OCI-LY1 (cell line): ENCODE measurements at regions not wholly inside any gene's neighbourhood (a gene's known extent, or its start where the extent isn't known, plus 50 kb on each side); places are given as distances from the start of the nearest gene placed in this dataset.

ENCODE experiments used
- H2AFZ ChIP-seq: fragments of 200-600 bp; sonication (generic), shearing (Covaris generic); 2 replicates; pipeline ENCODE4 v1.6.0; 2014; ENCODE audit warnings: antibody characterized with exemption, mild to moderate bottlenecking, low read length
- H3F3A ChIP-seq: fragments of 200-600 bp; sonication (generic), shearing (Covaris generic); 2 replicates; pipeline ENCODE4 v1.6.0; 2014; ENCODE audit warnings: mild to moderate bottlenecking, antibody characterized with exemption, low read length, moderate library complexity; ENCODE audit not compliant: insufficient read depth
- H3K27ac ChIP-seq: fragments of 200-600 bp; sonication (generic); 2 replicates; pipeline ENCODE4 v1.5.1; 2014; ENCODE audit warnings: low read length, mixed run types, mild to moderate bottlenecking, low read depth; ENCODE audit not compliant: poor library complexity, severe bottlenecking
- H3K27me3 ChIP-seq: fragments of 200-600 bp; sonication (generic); 2 replicates; pipeline ENCODE4 v1.6.0; 2014; ENCODE audit warnings: antibody characterized with exemption, mild to moderate bottlenecking, low read length, moderate library complexity; ENCODE audit not compliant: insufficient read depth
- H3K36me3 ChIP-seq: fragments of 200-600 bp; sonication (generic); 2 replicates; pipeline ENCODE4 v1.6.1; 2014; ENCODE audit warnings: mild to moderate bottlenecking, antibody characterized with exemption, low read length, moderate library complexity, mixed read lengths; ENCODE audit not compliant: insufficient read depth
- H3K4me1 ChIP-seq: fragments of 200-600 bp; sonication (generic); 2 replicates; pipeline ENCODE4 v1.5.1; 2014; ENCODE audit warnings: mild to moderate bottlenecking, low read length, moderate library complexity; ENCODE audit not compliant: insufficient read depth, severe bottlenecking
- H3K4me2 ChIP-seq: fragments of 200-600 bp; sonication (generic), shearing (Covaris generic); 2 replicates; pipeline ENCODE4 v1.6.1; 2014; ENCODE audit warnings: low read length
- H3K4me3 ChIP-seq: fragments of 200-600 bp; sonication (generic); 2 replicates; pipeline ENCODE4 v1.5.1; 2014; ENCODE audit warnings: low read length, low read depth, mild to moderate bottlenecking, mixed read lengths; ENCODE audit not compliant: poor library complexity, severe bottlenecking
- H3K79me2 ChIP-seq: fragments of 200-600 bp; shearing (Covaris generic); 2 replicates; pipeline ENCODE4 v1.6.1; 2016; ENCODE audit warnings: mixed run types, low read length, mixed read lengths; ENCODE audit not compliant: insufficient read depth
- H3K9ac ChIP-seq: fragments of 200-600 bp; sonication (generic), shearing (Covaris generic); 2 replicates; pipeline ENCODE4 v1.6.1; 2014; ENCODE audit warnings: mild to moderate bottlenecking, low read length, mixed read lengths
- H3K9me2 ChIP-seq: fragments of 200-600 bp; sonication (generic), shearing (Covaris generic); 2 replicates; pipeline ENCODE4 v1.6.1; 2014; ENCODE audit warnings: low read depth, mild to moderate bottlenecking, low read length, mixed read lengths
- H3K9me3 ChIP-seq: fragments of 200-600 bp; shearing (Covaris generic); 2 replicates; pipeline ENCODE4 v1.6.1; 2014; ENCODE audit warnings: low read length, mixed read lengths
- H4K20me1 ChIP-seq: fragments of 200-600 bp; sonication (generic), shearing (Covaris generic); 2 replicates; pipeline ENCODE4 v1.6.0; 2016; ENCODE audit warnings: mild to moderate bottlenecking, low read length; ENCODE audit not compliant: insufficient read depth
- CTCF ChIP-seq: fragments of 200-600 bp; sonication (generic), shearing (Covaris generic); IDR thresholded peaks from 2 replicates; pipeline ENCODE4 v1.5.1; 2017; ENCODE audit warnings: mild to moderate bottlenecking, antibody characterized with exemption, low read length, moderate library complexity, mixed read lengths
- EZH2 ChIP-seq: fragments of 200-600 bp; sonication (generic), shearing (Covaris generic); IDR thresholded peaks from 2 replicates; pipeline ENCODE4 v1.8.0; 2017; ENCODE audit warnings: borderline replicate concordance, mixed run types, mild to moderate bottlenecking, antibody characterized with exemption, low read length, moderate library complexity, mixed read lengths

GRCh38 chr15:87561641-87562040 is 694.9 kb downstream of the NTRK3 start:
- Histone ChIP-seq H3K9me3 (no peaks in the 10 kb centered on the region), H3K9me2 (no peaks in the 10 kb centered on the region), H3K9ac (no peak overlapping the region), H4K20me1 (no peaks in the 10 kb centered on the region), H3K4me3 (no peak overlapping the region), H2AFZ (no peak overlapping the region), H3K4me1 (no peaks in the 10 kb centered on the region), H3K36me3 (no peaks in the 10 kb centered on the region), H3K4me2 (no peak overlapping the region), H3K27ac (no peak overlapping the region), H3K79me2 (no peaks in the 10 kb centered on the region), H3F3A (no peaks in the 10 kb centered on the region), H3K27me3 (no peaks in the 10 kb centered on the region)
- no peak for TF ChIP-seq EZH2
- TF ChIP-seq CTCF: no peak

- no peaks in the 10 kb centered on the region for H3K79me2 ChIP-seq
- H3K9me3 ChIP-seq: no peaks in the 10 kb centered on the region
- H3K27me3 ChIP-seq: no peaks in the 10 kb centered on the region
- no peak overlapping the region for H2AFZ ChIP-seq
- no peaks in the 10 kb centered on the region for H4K20me1 ChIP-seq
- no peak overlapping the region for H3K27ac ChIP-seq
- H3K36me3 ChIP-seq: no peaks in the 10 kb centered on the region
- H3K9ac ChIP-seq: no peak overlapping the region
- no peak overlapping the region for H3K4me2 ChIP-seq
- H3K4me3 ChIP-seq: no peak overlapping the region
- TF ChIP-seq CTCF: no peak
- no peak for TF ChIP-seq EZH2
- H3F3A ChIP-seq: no peaks in the 10 kb centered on the region
- H3K9me2 ChIP-seq: no peaks in the 10 kb centered on the region
- no peaks in the 10 kb centered on the region for H3K4me1 ChIP-seq
These were observed 698.7 kb downstream of the NTRK3 start for GRCh38 chr15:87557881-87558280.

DNA sequence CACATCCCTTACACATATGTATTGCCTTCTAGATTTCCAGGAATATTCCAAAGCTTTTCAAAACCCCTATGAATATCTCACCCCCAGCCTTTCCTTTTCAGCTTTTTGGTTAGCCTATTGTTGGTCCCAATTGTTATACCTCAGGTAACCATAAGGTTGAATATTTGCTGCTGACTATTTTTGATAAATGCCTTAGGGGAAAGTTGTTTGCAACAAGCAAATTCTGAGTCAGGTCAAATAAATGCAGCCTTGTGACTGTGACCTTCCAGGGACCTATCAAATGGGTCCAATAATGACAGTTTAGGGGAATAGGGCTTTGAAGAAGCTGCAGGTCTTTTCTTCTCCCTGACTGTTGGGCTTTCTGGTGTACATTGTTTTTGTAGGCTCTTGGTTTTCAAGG is 699.7 kb downstream of the NTRK3 start:
- Histone ChIP-seq H3K9me2 (no peaks in the 10 kb centered on the region), H3K27me3 (no peaks in the 10 kb centered on the region), H3K27ac (no peak overlapping the region), H3K4me2 (no peak overlapping the region), H3K79me2 (no peaks in the 10 kb centered on the region), H3K4me1 (no peaks in the 10 kb centered on the region), H3K4me3 (no peak overlapping the region), H2AFZ (no peak overlapping the region), H3K36me3 (no peaks in the 10 kb centered on the region), H3F3A (no peaks in the 10 kb centered on the region), H4K20me1 (no peaks in the 10 kb centered on the region), H3K9ac (no peak overlapping the region), H3K9me3 (no peaks in the 10 kb centered on the region)
- TF ChIP-seq EZH2 (no peak), CTCF (no peak)
